WI38 (cell line): ENCODE measurements at regions not wholly inside any gene's neighbourhood (a gene's known extent, or its start where the extent isn't known, plus 50 kb on each side); places are given as distances from the start of the nearest gene placed in this dataset.

ENCODE experiments used
- H3K4me3 ChIP-seq: 2 replicates; pipeline ENCODE4 v1.5.1; 2011; ENCODE audit warnings: low read depth, mild to moderate bottlenecking, control low read depth, low read length
- CTCF ChIP-seq: IDR thresholded peaks from 2 replicates; pipeline ENCODE4 v1.5.1; 2012; ENCODE audit warnings: low read depth, mild to moderate bottlenecking, control low read depth, low read length

- H3K4me3 ChIP-seq = no peak overlapping the region
- no peak for TF ChIP-seq CTCF
Observed at GRCh38 chr11:76730887-76731565, 52.1 kb upstream of the TSKU start.

GRCh38 chr11:76732643-76733042, 50.5 kb upstream of the TSKU start:
- H3K4me3 ChIP-seq = no peak overlapping the region
- TF ChIP-seq CTCF = no peak
